ENCODE measurements at regions not wholly inside any gene's neighbourhood (a gene's known extent, or its start where the extent isn't known, plus 50 kb on each side); places are given as distances from the start of the nearest gene placed in this dataset.

DNA sequence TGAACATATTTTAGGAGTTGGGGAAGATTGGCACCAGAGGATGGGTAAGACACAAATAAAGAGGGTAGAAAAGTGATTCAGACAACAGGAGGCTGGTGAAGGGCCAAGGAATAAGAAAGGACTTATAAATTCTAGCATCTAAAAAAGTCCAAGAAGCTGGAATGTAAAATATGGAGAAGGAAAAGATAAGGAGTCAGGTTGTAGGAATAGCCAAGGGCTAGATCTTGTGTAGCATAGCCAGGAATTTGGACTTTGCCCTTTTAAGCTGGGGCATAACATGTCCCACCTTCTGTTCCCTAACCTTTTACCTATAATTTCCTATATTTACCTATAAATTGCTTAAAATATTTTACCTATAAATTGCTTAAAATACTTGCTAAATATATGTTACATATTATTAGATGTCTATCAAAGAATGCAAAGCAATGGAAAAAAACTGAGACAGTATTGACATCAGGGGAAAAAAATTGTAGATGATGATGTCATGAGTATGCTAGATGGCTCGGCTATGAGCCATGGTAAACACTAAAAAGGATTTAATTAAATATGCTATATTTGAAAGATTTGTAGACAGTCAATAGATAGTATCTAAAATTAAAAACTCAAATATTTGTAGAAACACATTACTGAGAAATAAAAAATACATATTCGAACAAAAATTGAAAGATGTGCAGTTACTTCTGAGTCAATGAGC, 99.7 kb upstream of the PLEKHG7 start:
- TF ChIP-seq ZNF274 (IDR thresholded peaks at IDR 0.05; ENCODE audit: low read depth, low read length) (no peak), SUZ12 (IDR thresholded peaks at IDR 0.05; ENCODE audit: extremely low read depth, insufficient read depth, insufficient read length) (no peak)
